Peyer's patch (tissue), 4 donors: ENCODE measurements at regions not wholly inside any gene's neighbourhood (a gene's known extent, or its start where the extent isn't known, plus 50 kb on each side); places are given as distances from the start of the nearest gene placed in this dataset.

Source experiments
- POLR2A ChIP-seq, 2 donors: fragments of 450-650 bp; IDR thresholded peaks; one replicate each; pipeline ENCODE4 v1.5.1; 2017; ENCODE audit warnings: antibody characterized with exemption in 2 of 2, mild to moderate bottlenecking in 2 of 2, moderate library complexity in 2 of 2
- TF ChIP-seq, protein P1 (sequence below), 6 experiments: fragments of 450-650 bp in 4 of 6; fragments of 200-600 bp in 2 of 6; sonication (generic) in 1 of 6; IDR thresholded peaks; one replicate each; pipeline ENCODE4 v1.5.1; 2017 to 2019; ENCODE audit warnings: antibody characterized with exemption in 6 of 6, mild to moderate bottlenecking in 3 of 6, moderate library complexity in 1 of 6

GRCh38 chr4:181858741-181859140 is 384.5 kb upstream of the TENM3 start:
- TF ChIP-seq, protein P1, sequence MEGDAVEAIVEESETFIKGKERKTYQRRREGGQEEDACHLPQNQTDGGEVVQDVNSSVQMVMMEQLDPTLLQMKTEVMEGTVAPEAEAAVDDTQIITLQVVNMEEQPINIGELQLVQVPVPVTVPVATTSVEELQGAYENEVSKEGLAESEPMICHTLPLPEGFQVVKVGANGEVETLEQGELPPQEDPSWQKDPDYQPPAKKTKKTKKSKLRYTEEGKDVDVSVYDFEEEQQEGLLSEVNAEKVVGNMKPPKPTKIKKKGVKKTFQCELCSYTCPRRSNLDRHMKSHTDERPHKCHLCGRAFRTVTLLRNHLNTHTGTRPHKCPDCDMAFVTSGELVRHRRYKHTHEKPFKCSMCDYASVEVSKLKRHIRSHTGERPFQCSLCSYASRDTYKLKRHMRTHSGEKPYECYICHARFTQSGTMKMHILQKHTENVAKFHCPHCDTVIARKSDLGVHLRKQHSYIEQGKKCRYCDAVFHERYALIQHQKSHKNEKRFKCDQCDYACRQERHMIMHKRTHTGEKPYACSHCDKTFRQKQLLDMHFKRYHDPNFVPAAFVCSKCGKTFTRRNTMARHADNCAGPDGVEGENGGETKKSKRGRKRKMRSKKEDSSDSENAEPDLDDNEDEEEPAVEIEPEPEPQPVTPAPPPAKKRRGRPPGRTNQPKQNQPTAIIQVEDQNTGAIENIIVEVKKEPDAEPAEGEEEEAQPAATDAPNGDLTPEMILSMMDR (IDR thresholded peaks at IDR 0.05) = no peak
- TF ChIP-seq POLR2A (IDR thresholded peaks at IDR 0.05) = no peak
